IMR-90 (cell line): ENCODE measurements at regions not wholly inside any gene's neighbourhood (a gene's known extent, or its start where the extent isn't known, plus 50 kb on each side); places are given as distances from the start of the nearest gene placed in this dataset.

ENCODE experiments used
- ATAC-seq: fragments of 200-7000 bp; cut with Tn5 transposase; 2 replicates; pipeline ENCODE4 v1.9.1; 2020; ENCODE audit warnings: low read depth, mild to moderate bottlenecking, moderate library complexity
- BruUV-seq: library from RNA; stranded (reverse); fragments of 400-500 nt; replicated peaks from 2 replicates; lab custom pipeline; 2021; lab: Mats Ljungman, UMichigan
- CTCF ChIA-PET: fragments of 300-600 bp; formaldehyde crosslinking; extraction: SDS; loops from one replicate; lab custom pipeline; 2021; ENCODE audit warnings: antibody characterized with exemption; lab: Yijun Ruan, JAX
- POLR2A ChIA-PET: fragments of 300-600 bp; sonication (Branson Sonifier 250); formaldehyde crosslinking; loops from one replicate; lab custom pipeline; 2022; ENCODE audit warnings: antibody characterized with exemption; ENCODE audit not compliant: unreplicated experiment; lab: Charles Lee
- DNase-seq: peaks from one replicate; pipeline ENCODE4 v3.0.0; 2013
- H2AFZ ChIP-seq: replicated peaks from 2 replicates; pipeline ENCODE3; 2013; ENCODE audit warnings: low read length, mild to moderate bottlenecking; ENCODE audit not compliant: poor library complexity
- H2AK5ac ChIP-seq: 2 replicates; pipeline ENCODE4 v1.6.1; 2013; ENCODE audit warnings: low read depth, low read length, inconsistent platforms
- H2AK9ac ChIP-seq: replicated peaks from 2 replicates; pipeline ENCODE3; 2013; ENCODE audit warnings: mild to moderate bottlenecking, low read depth, low read length, moderate library complexity; ENCODE audit not compliant: poor library complexity
- H2BK120ac ChIP-seq: 2 replicates; pipeline ENCODE4 v1.6.1; 2013; ENCODE audit warnings: low read depth, low read length, inconsistent platforms
- H2BK15ac ChIP-seq: 3 replicates; pipeline ENCODE4 v1.6.1; 2013; ENCODE audit warnings: low read depth, low read length, inconsistent platforms
- H2BK20ac ChIP-seq: 2 replicates; pipeline ENCODE4 v1.6.1; 2013; ENCODE audit warnings: low read depth, mild to moderate bottlenecking, inconsistent platforms, low read length, moderate library complexity
- H2BK5ac ChIP-seq: 2 replicates; pipeline ENCODE4 v1.6.1; 2013; ENCODE audit warnings: mild to moderate bottlenecking, low read depth, low read length, inconsistent platforms; ENCODE audit not compliant: poor library complexity, severe bottlenecking
- H3K14ac ChIP-seq: replicated peaks from 2 replicates; pipeline ENCODE4 v1.6.1; 2013; ENCODE audit warnings: low read depth, low read length, inconsistent platforms
- H3K18ac ChIP-seq: 2 replicates; pipeline ENCODE4 v1.6.1; 2013; ENCODE audit warnings: low read depth, low read length, control low read depth
- H3K23ac ChIP-seq: 2 replicates; pipeline ENCODE4 v1.6.1; 2013; ENCODE audit warnings: low read depth, low read length, inconsistent platforms
- H3K27ac ChIP-seq: 2 replicates; pipeline ENCODE4 v1.5.1; 2013; ENCODE audit warnings: mild to moderate bottlenecking, control low read depth, low read length; ENCODE audit not compliant: insufficient read depth
- H3K27me3 ChIP-seq: 2 replicates; pipeline ENCODE4 v1.6.1; 2013; ENCODE audit warnings: low read length; ENCODE audit not compliant: control insufficient read depth, insufficient read depth
- H3K36me3 ChIP-seq: 2 replicates; pipeline ENCODE4 v1.6.1; 2013; ENCODE audit warnings: low read length, mixed read lengths; ENCODE audit not compliant: control insufficient read depth, insufficient read depth
- H3K4ac ChIP-seq: 2 replicates; pipeline ENCODE4 v1.6.1; 2013; ENCODE audit warnings: low read depth, low read length, inconsistent platforms
- H3K4me1 ChIP-seq: 2 replicates; pipeline ENCODE4 v1.6.1; 2013; ENCODE audit warnings: low read length, mixed read lengths; ENCODE audit not compliant: control insufficient read depth, insufficient read depth
- H3K4me2 ChIP-seq: 2 replicates; pipeline ENCODE4 v1.6.1; 2013; ENCODE audit warnings: low read depth, mild to moderate bottlenecking, control low read depth, low read length, moderate library complexity
- H3K4me3 ChIP-seq: 2 replicates; pipeline ENCODE4 v1.5.1; 2013; ENCODE audit warnings: low read depth, mild to moderate bottlenecking, control low read depth, low read length, moderate library complexity; ENCODE audit not compliant: insufficient read depth
- H3K56ac ChIP-seq: 2 replicates; pipeline ENCODE4 v1.6.1; 2013; ENCODE audit warnings: low read length, inconsistent platforms; ENCODE audit not compliant: insufficient read depth; ENCODE audit errors: extremely low read depth
- H3K79me1 ChIP-seq, 2 experiments: 2 replicates each; pipeline ENCODE4 v1.6.1; 2013; ENCODE audit warnings: low read length in 2 of 2, inconsistent platforms in 1 of 2, low read depth in 1 of 2
- H3K9ac ChIP-seq: 2 replicates; pipeline ENCODE4 v1.6.1; 2013; ENCODE audit warnings: low read depth, low read length, control low read depth
- H3K9me1 ChIP-seq: 2 replicates; pipeline ENCODE4 v1.6.1; 2013; ENCODE audit warnings: low read length, inconsistent platforms; ENCODE audit not compliant: insufficient read depth
- H3K9me3 ChIP-seq: 2 replicates; pipeline ENCODE4 v1.6.1; 2013; ENCODE audit warnings: low read length; ENCODE audit not compliant: control insufficient read depth, insufficient read depth
- H4K20me1 ChIP-seq: 2 replicates; pipeline ENCODE4 v1.6.1; 2013; ENCODE audit warnings: low read length, inconsistent platforms; ENCODE audit not compliant: insufficient read depth
- H4K5ac ChIP-seq: 2 replicates; pipeline ENCODE4 v1.6.1; 2013; ENCODE audit warnings: mild to moderate bottlenecking, low read depth, low read length, control low read depth
- H4K8ac ChIP-seq, 2 experiments: 2 replicates each; pipeline ENCODE4 v1.6.1; 2013; ENCODE audit warnings: low read depth in 2 of 2, low read length in 2 of 2, control low read depth in 1 of 2, inconsistent platforms in 1 of 2
- H4K91ac ChIP-seq: 2 replicates; pipeline ENCODE4 v1.6.1; 2013; ENCODE audit warnings: low read depth, low read length, inconsistent platforms; ENCODE audit not compliant: insufficient read depth
- BHLHE40 ChIP-seq: fragments of 150-350 bp; IDR thresholded peaks from 2 replicates; pipeline ENCODE4 v1.6.1; 2016; ENCODE audit warnings: mild to moderate bottlenecking, low read depth, low read length
- whole genome bisulfite sequencing, 2 experiments: methylation state at CpG; one replicate each; pipeline versions ENCODE4 v1.1.5 to v1.1.7; 2013; ENCODE audit warnings: missing lambda C conversion rate in 2 of 2; ENCODE audit not compliant: insufficient read length in 1 of 2; ENCODE audit errors: extremely low coverage in 2 of 2; 5-methylcytosine and 5-hydroxymethylcytosine counted together
- dilution Hi-C: fragments of 300-500 bp; cut with HindIII; formaldehyde crosslinking; loops from one replicate; pipeline ENCODE4 v1.14.3; 2018; ENCODE audit warnings: low sequenced_read_pairs; ENCODE audit not compliant: unreplicated experiment
- in situ Hi-C: fragments of 300-500 bp; cut with MboI; formaldehyde crosslinking; loops from 3 replicates; pipeline ENCODE4 v1.14.3; 2019; ENCODE audit warnings: low sequenced_read_pairs, inconsistent platforms, mixed read lengths
- intact Hi-C: fragments of 100-400 bp; cut with micrococcal nuclease; formaldehyde crosslinking; loops from 2 replicates; pipeline ENCODE4 v1.10.0; 2022
- TF ChIP-seq, protein P1 (sequence below): fragments of 150-350 bp; IDR thresholded peaks from 2 replicates; pipeline ENCODE4 v1.6.1; 2016; ENCODE audit warnings: low read depth, mild to moderate bottlenecking, low read length, moderate library complexity, borderline replicate concordance

- Histone ChIP-seq H2BK20ac (no peak overlapping the region), H2AK9ac (no peak overlapping the region), H3K4me3 (no peak overlapping the region), H4K20me1 (no peaks in the 10 kb centered on the region), H3K9me1 (no peaks in the 10 kb centered on the region), H3K56ac (no peak overlapping the region), H4K5ac (no peak overlapping the region), H3K4me2 (no peak overlapping the region), H3K79me1 (no peaks in the 10 kb centered on the region), H4K8ac (no peak overlapping the region), H3K27me3 (no peaks in the 10 kb centered on the region; the same call in none of the 2 replicates), H2BK120ac (no peak overlapping the region), H3K4me1 (no peaks in the 10 kb centered on the region), H3K23ac (no peak overlapping the region), H3K18ac (no peak overlapping the region), H4K91ac (no peak overlapping the region), H3K36me3 (no peaks in the 10 kb centered on the region), H2AFZ (no peak overlapping the region), H2BK15ac (no peak overlapping the region), H3K4ac (no peak overlapping the region), H3K14ac (no peak overlapping the region), H2BK5ac (no peak overlapping the region), H2AK5ac (no peak overlapping the region), H3K9me3 (no peaks in the 10 kb centered on the region), H3K9ac (no peak overlapping the region), H3K27ac (no peak overlapping the region)
- ATAC-seq (no peak), DNase-seq (no peak)
- BruUV-seq = no TSS peak
- intact Hi-C loops (no loop called here), in situ Hi-C loops (no loop called here), dilution Hi-C loops (no loop called here)
- CTCF ChIA-PET = no interaction called here
- 80% methylated on average over 1 of the region's 7 CpGs; no CpG with 5 or more reads in 1 of the 2 experiments for WGBS, 2 experiments
- no peak for TF ChIP-seq BHLHE40
- TF ChIP-seq, protein P1, sequence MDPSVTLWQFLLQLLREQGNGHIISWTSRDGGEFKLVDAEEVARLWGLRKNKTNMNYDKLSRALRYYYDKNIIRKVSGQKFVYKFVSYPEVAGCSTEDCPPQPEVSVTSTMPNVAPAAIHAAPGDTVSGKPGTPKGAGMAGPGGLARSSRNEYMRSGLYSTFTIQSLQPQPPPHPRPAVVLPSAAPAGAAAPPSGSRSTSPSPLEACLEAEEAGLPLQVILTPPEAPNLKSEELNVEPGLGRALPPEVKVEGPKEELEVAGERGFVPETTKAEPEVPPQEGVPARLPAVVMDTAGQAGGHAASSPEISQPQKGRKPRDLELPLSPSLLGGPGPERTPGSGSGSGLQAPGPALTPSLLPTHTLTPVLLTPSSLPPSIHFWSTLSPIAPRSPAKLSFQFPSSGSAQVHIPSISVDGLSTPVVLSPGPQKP = no peak
- POLR2A ChIA-PET = no interaction called here
These were observed 240.9 kb downstream of the STIM2 start for GRCh38 chr4:27101561-27101960.
